HG03575 (cell line): ENCODE measurements at regions not wholly inside any gene's neighbourhood (a gene's known extent, or its start where the extent isn't known, plus 50 kb on each side); places are given as distances from the start of the nearest gene placed in this dataset.
"Not testable (repeated sequence)": the region's sequence is repeated elsewhere in the genome, so short reads cannot be mapped to it uniquely, and the experiment has no call there.

Experiments
- ATAC-seq: cut with Tn5 transposase; IDR thresholded peaks from one replicate; pipeline ENCODE4 v1.9.1; 2021; ENCODE audit not compliant: unreplicated experiment, insufficient number of reproducible peaks, low FRiP score; ENCODE audit errors: extremely low read depth

DNA sequence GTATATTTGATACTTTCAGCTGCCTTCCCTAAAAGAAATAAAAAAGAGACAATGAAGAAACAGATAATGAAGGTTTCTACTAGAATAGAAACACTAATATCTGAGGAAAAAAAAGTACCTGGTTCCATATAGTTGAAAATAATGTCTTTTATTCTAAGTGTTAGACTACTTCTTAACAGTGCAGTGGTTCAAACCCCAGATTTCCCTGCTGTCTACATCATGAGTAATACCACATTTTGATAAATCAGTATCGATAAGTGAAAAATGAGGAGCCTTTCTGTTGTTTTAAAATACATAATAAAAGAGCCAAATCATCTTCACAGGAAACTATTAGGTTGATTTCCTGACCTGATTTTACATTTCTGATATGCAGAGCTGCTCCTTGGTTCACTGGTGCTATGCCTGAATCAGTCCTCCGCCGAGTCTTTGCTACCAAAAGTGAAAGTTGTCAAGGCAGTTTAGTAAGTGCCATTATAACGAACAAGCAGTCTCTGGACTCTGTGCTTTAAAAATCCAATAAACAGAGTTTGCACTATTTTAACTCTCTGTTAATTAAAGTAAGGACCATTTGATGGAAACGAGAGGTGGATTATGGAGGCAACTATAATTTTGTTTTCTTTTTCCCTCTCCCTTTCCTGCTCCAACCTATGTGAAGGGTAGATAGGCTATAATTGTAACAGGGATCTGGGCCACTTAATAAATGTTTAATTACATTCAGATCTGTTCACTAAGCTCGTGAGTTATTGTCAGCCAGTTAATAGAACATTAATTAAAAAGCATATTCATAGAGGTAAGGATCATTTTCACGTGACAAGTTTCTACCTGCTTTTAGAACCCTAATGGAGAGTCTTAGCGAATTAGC is 724.5 kb upstream of the RAG2 start:
- no peak for ATAC-seq

DNA sequence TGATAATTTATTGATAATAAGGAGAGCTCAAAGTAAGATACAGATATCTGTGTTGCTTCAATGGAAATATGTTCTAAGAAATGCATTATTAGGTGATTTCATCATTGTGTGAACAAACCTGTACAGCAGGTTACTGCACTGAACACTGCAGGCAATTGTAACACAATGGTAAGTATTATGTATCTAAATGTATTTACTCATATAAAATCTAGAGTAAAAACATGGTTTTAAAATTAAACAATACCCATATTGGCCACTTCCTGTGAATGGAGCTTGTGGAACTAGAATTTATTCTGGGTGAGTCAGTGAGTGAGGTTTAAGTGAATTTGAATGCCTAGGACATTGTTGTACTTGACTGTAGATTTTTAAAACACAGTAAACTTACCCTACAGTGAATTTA is 722.9 kb upstream of the RAG2 start:
- ATAC-seq: no peak

DNA sequence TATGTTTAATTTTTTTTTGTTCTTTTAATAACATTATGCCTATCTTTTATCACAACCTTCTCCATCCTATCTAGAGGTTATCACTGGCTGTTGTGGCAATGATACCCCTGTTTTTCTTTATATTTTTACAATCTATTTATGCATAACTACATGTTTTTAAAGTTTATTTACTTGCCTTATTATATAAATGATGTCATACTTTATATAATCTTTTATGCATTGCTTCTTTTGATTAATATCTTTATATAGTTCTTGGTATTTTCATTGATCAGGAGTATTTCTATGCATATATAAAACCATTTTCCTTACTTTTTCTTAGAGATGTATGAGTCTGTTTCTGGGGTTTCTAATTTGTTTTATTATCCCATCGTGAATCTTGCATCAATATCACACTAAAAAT is 719.8 kb upstream of the RAG2 start:
- no peak for ATAC-seq

DNA sequence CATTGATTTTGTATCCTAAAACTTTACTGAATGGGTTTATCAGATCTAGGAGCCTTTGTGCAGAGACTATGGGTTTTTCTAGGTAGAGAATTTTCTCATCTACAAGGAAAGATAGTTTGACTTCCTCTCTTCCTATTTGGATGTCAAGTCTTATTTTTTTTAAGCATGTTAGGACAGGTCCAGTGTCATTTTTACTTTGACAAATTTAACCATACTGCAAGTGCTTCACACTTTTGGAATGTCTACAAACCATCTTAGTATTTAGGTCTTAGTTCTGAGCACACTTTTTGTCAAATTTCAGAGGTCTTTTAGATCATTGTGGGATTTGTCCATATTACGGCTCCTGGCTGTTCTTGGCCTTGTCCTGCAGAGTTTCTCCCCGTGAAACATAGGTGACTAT is 715.2 kb upstream of the RAG2 start:
- ATAC-seq: no peak

DNA sequence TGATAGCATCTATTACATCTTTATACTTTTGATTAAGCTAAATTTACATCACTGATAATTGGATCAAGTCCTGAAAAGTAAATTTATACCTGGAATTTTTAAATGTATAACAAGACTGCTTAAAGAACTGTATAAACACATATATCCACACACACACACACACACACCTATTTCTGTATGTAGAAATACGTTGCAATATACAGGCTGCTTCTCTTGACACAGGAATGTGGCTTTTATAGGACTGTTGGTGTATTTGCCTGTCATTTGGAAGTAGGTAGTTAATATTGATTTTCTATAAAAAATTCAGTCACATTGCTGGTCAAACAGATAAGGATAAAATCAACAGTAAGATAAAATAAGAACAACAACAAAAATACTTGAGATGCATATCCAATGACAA is 708.5 kb upstream of the RAG2 start:
- ATAC-seq: no peak

DNA sequence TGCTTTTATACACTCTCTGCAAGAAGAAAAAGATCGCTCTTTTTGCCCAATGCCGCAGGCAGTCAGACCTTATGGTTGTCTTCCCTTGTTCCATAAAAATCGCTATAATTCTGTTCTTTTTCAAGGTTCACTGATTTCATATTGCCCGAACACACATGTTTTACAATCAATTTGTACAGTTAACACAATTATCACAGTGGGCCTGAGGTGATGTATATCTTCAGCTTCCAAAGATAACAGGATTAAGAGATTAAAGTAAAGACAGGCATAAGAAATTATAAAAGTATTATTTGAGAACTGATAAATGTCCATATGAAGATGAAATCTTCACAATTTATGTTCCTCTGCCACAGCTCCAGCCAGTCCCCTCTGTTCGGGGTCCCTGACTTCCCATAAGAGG is 703.4 kb upstream of the RAG2 start:
- not testable (repeated sequence) for ATAC-seq

DNA sequence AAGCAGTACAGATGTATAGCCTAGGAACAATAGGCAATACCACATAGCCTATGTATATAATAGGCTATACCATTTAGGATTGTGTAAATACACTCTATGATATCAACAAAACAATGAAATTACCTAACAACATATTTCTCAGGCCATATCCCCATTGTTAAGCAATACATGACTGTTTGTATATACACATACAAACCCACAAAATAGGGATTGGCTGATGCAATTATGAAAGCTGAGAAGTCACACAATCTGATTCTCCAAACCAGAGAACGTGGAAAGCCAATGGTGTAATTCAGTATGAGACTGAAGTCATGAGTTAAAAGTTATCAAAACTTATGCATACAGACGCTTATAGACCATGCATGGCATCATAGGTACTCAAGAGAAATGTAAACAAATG is 700.1 kb upstream of the RAG2 start:
- no peak for ATAC-seq

DNA sequence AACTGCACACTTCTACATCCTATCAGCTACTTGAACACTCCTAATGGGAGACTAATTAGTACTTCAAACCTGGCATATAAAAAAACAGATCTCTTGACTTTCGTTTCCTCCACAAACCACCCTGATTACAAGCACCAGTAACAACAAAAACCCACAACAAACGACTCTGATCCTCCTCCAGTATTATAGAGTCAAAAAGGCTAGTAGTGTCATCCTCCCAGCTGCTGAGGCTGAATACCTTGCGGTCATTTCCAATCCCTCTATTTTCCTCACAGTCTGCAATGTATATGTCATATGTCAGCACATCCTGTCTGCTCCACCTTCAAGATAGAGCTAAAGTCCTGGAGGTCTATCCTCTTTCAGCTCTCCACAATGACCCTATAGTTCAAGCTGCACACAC is 688.9 kb upstream of the RAG2 start:
- ATAC-seq: no peak

DNA sequence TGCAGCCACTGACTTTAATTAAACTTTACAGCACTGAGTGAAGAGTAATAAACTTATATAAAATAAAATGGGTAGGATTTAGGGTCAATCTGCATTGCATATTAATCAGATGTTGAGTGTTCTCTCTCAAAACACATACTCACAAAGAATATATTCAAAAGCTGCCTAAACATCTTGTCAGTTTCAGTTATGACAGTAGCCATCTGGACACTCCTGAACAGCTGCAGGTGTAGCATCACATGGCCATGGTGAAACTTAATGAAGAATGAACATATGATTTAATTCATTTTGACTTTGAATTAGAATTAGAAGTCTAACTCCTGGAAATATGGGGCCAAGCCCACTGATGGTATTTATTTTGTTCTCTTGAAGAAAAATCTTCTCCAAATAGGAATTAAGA is 684.3 kb upstream of the RAG2 start:
- no peak for ATAC-seq

DNA sequence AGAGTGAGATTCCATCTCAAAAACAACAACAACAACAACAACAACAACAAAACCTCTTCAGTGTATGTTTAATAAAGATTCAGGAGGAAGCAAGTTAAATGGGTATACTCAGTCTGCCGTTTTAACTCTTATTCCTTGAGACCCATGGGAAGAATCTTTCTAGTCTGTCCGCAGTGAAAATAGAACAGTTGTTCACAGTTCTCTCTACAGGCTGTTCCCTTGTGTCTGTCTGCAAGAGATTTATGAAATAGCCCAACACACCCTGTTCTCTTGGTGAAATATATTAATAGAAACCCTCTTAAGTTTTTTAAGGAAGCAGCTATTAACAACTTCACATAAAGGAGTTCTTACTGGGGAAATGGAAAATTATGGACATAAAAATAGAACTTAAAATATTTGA is 682.2 kb upstream of the RAG2 start:
- no peak for ATAC-seq

DNA sequence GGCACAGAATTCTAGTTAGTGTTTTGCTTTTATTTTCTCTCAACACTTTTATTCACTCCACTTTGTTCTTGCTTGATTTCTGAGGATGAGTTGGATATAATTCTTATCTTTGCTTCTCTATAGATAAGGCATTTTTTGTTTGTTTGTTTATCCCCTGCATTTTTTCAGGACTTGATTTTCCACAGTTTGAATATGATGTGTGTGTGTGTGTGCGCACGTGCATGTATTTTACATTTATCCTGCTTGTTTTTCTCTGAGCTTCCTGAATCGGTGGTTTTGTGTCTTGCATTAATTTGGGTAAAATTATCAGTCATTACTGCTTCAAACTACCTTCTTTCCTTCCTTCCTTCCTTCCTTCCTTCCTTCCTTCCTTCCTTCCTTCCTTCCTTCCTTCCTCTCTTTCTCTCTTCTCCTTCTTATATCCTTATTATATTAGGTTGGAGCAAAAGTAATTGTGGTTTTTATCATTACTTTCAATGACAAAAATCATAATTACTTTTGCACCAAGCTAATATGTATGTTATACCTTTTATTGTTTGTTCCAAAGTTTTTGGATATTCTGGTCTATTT is 679.9 kb upstream of the RAG2 start:
- ATAC-seq: no peak

DNA sequence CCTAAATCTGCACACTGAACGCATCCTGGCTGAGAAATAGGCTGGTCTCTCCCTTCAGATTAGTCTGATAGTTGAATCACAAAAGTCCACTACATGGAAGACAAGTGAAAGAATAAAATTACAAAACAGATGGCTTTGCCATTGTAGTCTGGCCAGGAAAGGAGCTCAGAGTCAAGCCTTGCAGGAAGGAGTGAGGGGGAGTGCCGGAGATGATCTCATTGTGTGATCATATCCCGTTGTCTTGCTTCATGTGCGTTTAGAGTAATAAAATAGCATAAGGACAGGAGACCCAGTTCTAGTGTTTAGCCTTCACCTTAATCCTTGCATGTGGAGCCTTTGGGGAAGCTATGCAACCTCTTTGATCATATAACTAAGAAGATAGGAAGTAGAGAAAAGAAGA is 666.7 kb upstream of the RAG2 start:
- no peak for ATAC-seq

DNA sequence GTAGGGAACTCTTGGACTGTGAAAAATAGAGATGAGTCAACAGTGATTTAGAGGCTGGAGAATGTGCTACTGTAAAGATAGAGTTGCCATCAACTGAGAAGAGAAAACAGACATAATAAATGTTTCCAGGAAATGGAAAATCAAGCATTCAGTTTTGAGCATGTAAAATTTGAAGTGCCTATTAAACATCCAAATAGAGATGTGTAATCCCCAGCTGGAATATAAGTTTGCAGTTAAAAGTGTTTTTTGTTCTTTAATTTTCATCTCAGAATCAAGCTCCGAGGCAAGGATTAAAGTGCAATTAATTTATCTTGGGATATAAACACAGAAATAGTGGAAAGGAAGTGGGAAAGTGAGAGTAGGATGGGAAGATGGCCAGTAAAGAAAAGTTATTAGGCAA is 666.0 kb upstream of the RAG2 start:
- ATAC-seq: no peak

DNA sequence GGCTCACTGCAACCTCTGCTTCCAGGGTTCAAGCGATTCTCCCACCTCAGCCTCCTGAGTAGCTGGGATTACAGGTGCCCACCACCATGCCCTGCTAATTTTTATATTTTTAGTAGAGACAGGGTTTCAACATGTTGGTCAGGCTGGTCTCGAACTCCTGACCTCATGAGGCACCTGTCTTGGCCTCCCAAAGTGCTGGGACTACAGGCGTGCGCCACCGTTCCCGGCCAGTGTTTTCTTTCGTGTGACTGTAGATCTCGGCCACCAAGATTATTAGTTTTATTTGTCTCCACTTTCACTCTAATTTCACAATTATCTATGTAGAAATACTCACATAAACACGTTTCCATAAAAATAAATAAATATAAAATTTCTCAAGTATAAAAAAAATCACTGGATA is 665.4 kb upstream of the RAG2 start:
- not testable (repeated sequence) for ATAC-seq

DNA sequence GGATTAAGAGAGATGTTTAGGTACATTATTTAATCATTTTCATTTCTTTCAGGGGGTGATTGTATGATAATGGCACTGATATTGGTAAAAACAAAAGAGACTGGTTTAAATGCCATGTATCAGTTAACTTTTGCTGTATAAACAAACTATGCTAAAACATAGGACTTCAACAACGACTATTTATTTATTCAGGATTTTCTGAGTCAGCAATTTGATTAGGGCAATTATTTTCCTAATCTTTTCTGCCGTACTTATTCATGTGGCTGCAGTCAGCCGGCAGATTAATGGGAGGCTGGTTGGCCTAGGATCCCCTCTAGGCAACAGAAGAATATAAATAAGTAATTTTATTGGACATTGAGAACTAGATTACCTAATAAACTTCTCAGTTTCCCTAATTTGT is 661.7 kb upstream of the RAG2 start:
- no peak for ATAC-seq

DNA sequence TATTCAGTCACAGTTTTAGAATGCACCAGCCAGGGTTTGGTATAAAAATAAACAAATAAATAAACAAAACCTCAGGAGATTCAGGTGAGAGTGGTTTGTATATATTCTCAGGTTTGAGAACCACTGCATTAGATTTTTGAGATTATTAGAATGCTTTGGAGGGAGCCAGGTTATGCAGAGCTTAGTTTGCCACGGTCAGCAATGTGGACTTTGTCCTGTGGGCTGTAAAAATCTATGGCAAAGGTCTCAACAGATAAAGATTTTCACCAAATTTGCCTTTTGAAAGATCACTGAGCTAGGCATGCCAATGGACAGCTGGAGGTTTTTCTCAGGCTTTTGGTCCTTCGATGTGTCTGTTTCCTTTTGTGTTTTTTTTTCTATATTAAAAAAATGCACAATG is 650.1 kb upstream of the RAG2 start:
- ATAC-seq: no peak

DNA sequence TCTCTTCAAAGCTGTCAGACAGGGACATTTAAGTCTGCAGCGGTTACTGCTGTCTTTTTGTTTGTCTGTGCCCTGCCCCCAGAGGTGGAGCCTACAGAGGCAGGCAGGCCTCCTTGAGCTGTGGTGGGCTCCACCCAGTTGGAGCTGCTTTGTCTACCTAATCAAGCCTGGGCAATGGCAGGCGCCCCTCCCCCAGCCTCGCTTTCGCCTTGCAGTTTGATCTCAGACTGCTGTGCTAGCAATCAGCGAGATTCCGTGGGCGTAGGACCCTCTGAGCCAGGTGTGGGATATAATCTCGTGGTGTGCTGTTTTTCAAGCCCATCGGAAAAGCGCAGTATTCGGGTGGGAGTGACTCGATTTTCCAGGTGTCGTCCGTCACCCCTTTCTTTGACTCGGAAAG is 648.1 kb upstream of the RAG2 start:
- not testable (repeated sequence) for ATAC-seq

DNA sequence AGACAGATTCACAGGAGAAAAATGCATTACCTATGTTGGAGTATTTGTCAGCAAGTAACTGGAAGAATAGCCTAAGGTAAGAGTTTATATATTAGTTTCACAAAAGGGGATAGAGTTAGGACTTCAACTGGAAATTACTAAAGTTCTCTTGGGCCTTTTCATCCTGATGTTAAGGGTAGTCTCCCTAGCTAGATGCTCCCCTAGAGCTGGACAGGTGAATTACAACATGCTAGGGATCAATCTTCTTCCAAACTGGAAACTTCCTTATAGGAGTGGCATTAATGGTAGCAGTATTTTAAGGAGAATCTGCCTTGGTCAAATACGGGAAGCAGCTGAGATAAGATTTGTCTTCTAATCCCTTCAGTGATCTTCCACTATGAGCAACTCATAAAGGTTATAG is 632.8 kb upstream of the RAG2 start:
- ATAC-seq: no peak

DNA sequence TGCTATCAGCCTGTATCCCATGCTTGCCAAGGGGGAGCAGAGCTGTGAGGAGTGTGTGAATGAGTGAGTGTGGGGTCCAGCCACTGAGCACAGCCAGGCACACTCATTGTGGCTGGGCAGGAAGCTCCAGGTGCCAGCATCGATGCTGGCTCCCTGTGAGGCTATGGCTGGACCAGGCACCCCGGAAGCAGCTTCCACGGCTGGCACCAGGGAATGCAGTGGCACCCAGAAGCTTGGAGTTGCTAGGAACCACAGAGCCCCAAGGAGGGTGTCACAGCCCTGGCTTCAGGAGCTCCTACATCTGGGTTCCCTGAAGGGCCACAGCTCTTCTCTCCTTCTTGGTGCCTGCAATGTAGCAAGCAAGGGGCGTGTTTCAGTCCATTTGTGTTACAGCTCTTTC is 625.9 kb upstream of the RAG2 start:
- no peak for ATAC-seq

DNA sequence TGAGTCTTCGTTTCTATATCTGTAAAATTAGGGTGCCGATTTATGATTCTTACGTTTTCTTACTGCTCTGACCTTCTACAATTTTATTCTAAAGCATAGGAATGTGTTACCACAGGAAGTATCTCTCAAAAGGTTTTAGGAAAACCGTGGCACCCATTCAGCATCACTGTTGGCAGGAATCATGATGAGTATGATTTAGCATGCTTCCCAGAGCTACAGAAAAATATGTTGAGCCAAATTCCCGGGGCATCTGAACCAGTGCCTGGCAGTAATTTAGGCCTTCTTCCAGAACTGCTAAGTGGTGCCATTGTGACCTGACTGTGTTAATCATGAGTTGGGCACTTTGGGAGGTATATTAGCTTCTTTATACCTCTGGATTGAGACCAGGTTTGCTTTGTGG is 605.0 kb upstream of the RAG2 start:
- no peak for ATAC-seq

DNA sequence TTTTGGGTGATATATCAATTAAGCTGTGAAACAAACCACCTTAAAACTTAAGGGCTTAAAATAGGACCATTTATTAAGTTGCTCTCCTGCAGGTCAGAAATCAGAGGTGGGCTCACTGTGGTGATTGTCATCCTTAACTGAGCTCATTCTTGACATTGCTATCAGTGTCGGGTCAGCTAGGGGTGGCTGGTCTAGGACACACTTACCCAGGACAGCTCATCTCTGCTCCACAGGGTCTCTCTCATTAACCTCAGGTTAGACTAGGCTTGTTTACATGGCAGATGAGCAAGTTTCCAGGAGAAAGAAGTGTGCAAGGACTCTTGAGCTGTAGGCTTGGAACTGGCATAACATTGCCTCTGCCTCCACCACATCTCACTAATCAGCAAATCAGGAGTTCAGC is 601.0 kb upstream of the RAG2 start:
- ATAC-seq: no peak
